HEK293T (cell line): ENCODE measurements at regions not wholly inside any gene's neighbourhood (a gene's known extent, or its start where the extent isn't known, plus 50 kb on each side); places are given as distances from the start of the nearest gene placed in this dataset.

Source experiments
- CTCF ChIA-PET: fragments of 350-600 bp; formaldehyde crosslinking; extraction: SDS; loops from one replicate; lab custom pipeline; 2021; ENCODE audit warnings: antibody characterized with exemption, inconsistent platforms; lab: Yijun Ruan, JAX
- POLR2A ChIA-PET: fragments of 350-600 bp; formaldehyde crosslinking; extraction: SDS; loops from one replicate; lab custom pipeline; 2020; ENCODE audit warnings: antibody characterized with exemption, inconsistent platforms; lab: Yijun Ruan, JAX
- DNase-seq: peaks from one replicate; pipeline ENCODE4 v3.0.0; 2012; ENCODE audit warnings: mixed read lengths; ENCODE audit errors: extremely low spot score
- ARNT ChIP-seq: fragments of 450-650 bp; IDR thresholded peaks from 2 replicates; pipeline ENCODE4 v1.6.1; 2017; ENCODE audit warnings: mild to moderate bottlenecking
- BHLHE40 ChIP-seq: fragments of 450-650 bp; IDR thresholded peaks from 2 replicates; pipeline ENCODE4 v1.6.1; 2016; ENCODE audit warnings: mild to moderate bottlenecking, moderate library complexity, borderline replicate concordance
- CTBP1 ChIP-seq: fragments of 450-650 bp; IDR thresholded peaks from 2 replicates; pipeline ENCODE4 v1.6.1; 2016; ENCODE audit warnings: borderline replicate concordance
- ELF4 ChIP-seq: fragments of 450-650 bp; IDR thresholded peaks from 2 replicates; pipeline ENCODE4 v1.6.1; 2017; ENCODE audit warnings: antibody characterized with exemption
- FOXA1 ChIP-seq: fragments of 450-650 bp; IDR thresholded peaks from 2 replicates; pipeline ENCODE4 v1.6.1; 2016; ENCODE audit warnings: mild to moderate bottlenecking
- FOXK2 ChIP-seq: fragments of 450-650 bp; IDR thresholded peaks from 2 replicates; pipeline ENCODE4 v1.6.1; 2016; ENCODE audit warnings: mild to moderate bottlenecking
- FOXM1 ChIP-seq: fragments of 450-650 bp; IDR thresholded peaks from 2 replicates; pipeline ENCODE4 v1.6.1; 2017; ENCODE audit warnings: mild to moderate bottlenecking, borderline replicate concordance
- HDGF ChIP-seq: fragments of 450-650 bp; IDR thresholded peaks from 2 replicates; pipeline ENCODE4 v1.6.1; 2017; ENCODE audit warnings: antibody characterized with exemption, borderline replicate concordance
- L3MBTL2 ChIP-seq: fragments of 450-650 bp; conservative IDR thresholded peaks from 2 replicates; pipeline ENCODE4 v1.6.1; 2016; ENCODE audit warnings: mild to moderate bottlenecking
- LEF1 ChIP-seq: fragments of 450-650 bp; IDR thresholded peaks from 2 replicates; pipeline ENCODE4 v1.6.1; 2017; ENCODE audit warnings: mild to moderate bottlenecking, borderline replicate concordance
- NFRKB ChIP-seq: fragments of 450-650 bp; IDR thresholded peaks from 2 replicates; pipeline ENCODE4 v1.6.1; 2016; ENCODE audit warnings: mild to moderate bottlenecking, moderate library complexity
- PKNOX1 ChIP-seq: fragments of 450-650 bp; IDR thresholded peaks from 2 replicates; pipeline ENCODE4 v1.6.1; 2016
- SP1 ChIP-seq: fragments of 450-650 bp; IDR thresholded peaks from 2 replicates; pipeline ENCODE4 v1.6.1; 2017
- SUZ12 ChIP-seq: fragments of 450-650 bp; IDR thresholded peaks from 2 replicates; pipeline ENCODE4 v1.6.1; 2016; ENCODE audit warnings: mild to moderate bottlenecking
- TARDBP ChIP-seq: fragments of 450-650 bp; IDR thresholded peaks from 2 replicates; pipeline ENCODE4 v1.6.1; 2016
- ZNF384 ChIP-seq: fragments of 450-650 bp; IDR thresholded peaks from 2 replicates; pipeline ENCODE4 v1.6.1; 2016

GRCh38 chr4:81356621-81357020 is 115.1 kb downstream of the RASGEF1B start:
- CTCF ChIA-PET, result no interaction called here
- POLR2A ChIA-PET, result no interaction called here
- TF ChIP-seq PKNOX1, result no peak
- TF ChIP-seq FOXA1, result no peak
- no peak for TF ChIP-seq SP1
- TF ChIP-seq ELF4, result no peak
- no peak for TF ChIP-seq FOXM1
- TF ChIP-seq TARDBP, result no peak
- no peak for TF ChIP-seq LEF1
- TF ChIP-seq ARNT, result no peak
- TF ChIP-seq FOXK2, result no peak
- no peak for TF ChIP-seq HDGF
- TF ChIP-seq BHLHE40, result no peak
- no peak for TF ChIP-seq NFRKB
- TF ChIP-seq L3MBTL2, result no peak
- TF ChIP-seq CTBP1, result no peak
- no peak for TF ChIP-seq SUZ12
- TF ChIP-seq ZNF384, result no peak

GRCh38 chr4:81355136-81355535 is 116.6 kb downstream of the RASGEF1B start:
- DNase-seq, result no peak
- CTCF ChIA-PET, result no interaction called here
- POLR2A ChIA-PET, result no interaction called here
- TF ChIP-seq FOXA1 (no peak), BHLHE40 (no peak), NFRKB (no peak), FOXM1 (no peak)

More at GRCh38 chr4:81356621-81357020, 115.1 kb downstream of the RASGEF1B start:
- no peak for DNase-seq

- ChIA-PET POLR2A (no interaction called here), CTCF (interaction anchor here (1.2 kb wide), 1 partner anchor 284 kb away, joined by 4 read pairs; no protein-coding TSS in a partner anchor)
- no peak for DNase-seq
- TF ChIP-seq NFRKB (no peak), FOXA1 (no peak), ZNF384 (no peak), ARNT (no peak), SP1 (no peak), BHLHE40 (no peak), SUZ12 (no peak), L3MBTL2 (no peak), FOXM1 (no peak), PKNOX1 (no peak), LEF1 (no peak), FOXK2 (no peak), TARDBP (no peak), HDGF (no peak), ELF4 (no peak), CTBP1 (no peak)
These were observed 117.8 kb downstream of the RASGEF1B start for GRCh38 chr4:81353861-81354260.

- POLR2A ChIA-PET, result no interaction called here
- DNase-seq, result no peak
- CTCF ChIA-PET, result interaction anchor here (1.0 to 2.0 kb wide), 8 partner anchors 8 to 321 kb away, joined by 3 to 13 read pairs (median 4); no protein-coding TSS in a partner anchor
- TF ChIP-seq FOXA1 (no peak), LEF1 (no peak), FOXK2 (no peak), CTBP1 (no peak), NFRKB (no peak), ZNF384 (no peak)
These were observed 119.3 kb downstream of the RASGEF1B start for GRCh38 chr4:81352446-81352835.

- ChIA-PET POLR2A (no interaction called here), CTCF (interaction anchor here (0.6 to 2.0 kb wide), 12 partner anchors 8 to 1846 kb away, joined by 3 to 13 read pairs (median 3); no protein-coding TSS in a partner anchor)
- peak; percentile 63 for DNase-seq
- no peak for TF ChIP-seq L3MBTL2
- TF ChIP-seq FOXK2, result no peak
- TF ChIP-seq SUZ12, result no peak
- TF ChIP-seq NFRKB, result no peak
- TF ChIP-seq CTBP1, result no peak
- no peak for TF ChIP-seq ELF4
- TF ChIP-seq FOXA1, result no peak
- no peak for TF ChIP-seq BHLHE40
- no peak for TF ChIP-seq LEF1
- no peak for TF ChIP-seq ZNF384
- TF ChIP-seq TARDBP, result no peak
- no peak for TF ChIP-seq FOXM1
- no peak for TF ChIP-seq PKNOX1
- no peak for TF ChIP-seq ARNT
- TF ChIP-seq SP1, result no peak
- TF ChIP-seq HDGF, result no peak
These were observed 119.9 kb downstream of the RASGEF1B start for GRCh38 chr4:81351654-81352445.

GRCh38 chr4:81350040-81350439 is 121.7 kb downstream of the RASGEF1B start:
- POLR2A ChIA-PET, result no interaction called here
- no peak for TF ChIP-seq FOXM1
- TF ChIP-seq HDGF, result no peak
- TF ChIP-seq CTBP1, result no peak
- no peak for TF ChIP-seq SUZ12
- TF ChIP-seq L3MBTL2, result no peak
- TF ChIP-seq FOXA1, result no peak
- no peak for TF ChIP-seq NFRKB
- no peak for TF ChIP-seq ELF4
- TF ChIP-seq SP1, result no peak
- no peak for TF ChIP-seq PKNOX1
- no peak for TF ChIP-seq FOXK2
- no peak for TF ChIP-seq LEF1
- TF ChIP-seq ARNT, result no peak
- TF ChIP-seq TARDBP, result no peak
- CTCF ChIA-PET, result interaction anchor here (0.6 kb wide), 1 partner anchor 280 kb away, joined by 3 read pairs; no protein-coding TSS in a partner anchor
- no peak for DNase-seq
